Fibroblast of skin of back (primary cell): ENCODE measurements at regions not wholly inside any gene's neighbourhood (a gene's known extent, or its start where the extent isn't known, plus 50 kb on each side); places are given as distances from the start of the nearest gene placed in this dataset.

Experiments used
- DNase-seq: peaks from one replicate; pipeline ENCODE4 v3.0.0-alpha.2; 2013

- DNase-seq, result peak; percentile 93
These were observed 160.6 kb upstream of the SYT1 start for GRCh38 chr12:78703820-78704525.

GRCh38 chr12:78711954-78712353 lies 152.6 kb upstream of the SYT1 start:
- DNase-seq, result no peak

GRCh38 chr12:78712834-78713481 lies 151.6 kb upstream of the SYT1 start:
- DNase-seq, result no peak

- no peak for DNase-seq
These were observed 144.9 kb upstream of the SYT1 start for GRCh38 chr12:78719721-78720120.

GRCh38 chr12:78721906-78722305 lies 142.7 kb upstream of the SYT1 start:
- no peak for DNase-seq

- no peak for DNase-seq
These were observed 139.5 kb upstream of the SYT1 start for GRCh38 chr12:78725033-78725432.

GRCh38 chr12:78725951-78726580 lies 138.5 kb upstream of the SYT1 start:
- DNase-seq, result no peak

- no peak for DNase-seq
These were observed 137.7 kb upstream of the SYT1 start for GRCh38 chr12:78726854-78727253.

- DNase-seq, result no peak
These were observed 132.1 kb upstream of the SYT1 start for GRCh38 chr12:78732481-78732880.

GRCh38 chr12:78739653-78740052 lies 124.9 kb upstream of the SYT1 start:
- no peak for DNase-seq

GRCh38 chr12:78746001-78746400 lies 118.6 kb upstream of the SYT1 start:
- DNase-seq, result no peak

GRCh38 chr12:78753058-78753457 lies 111.5 kb upstream of the SYT1 start:
- DNase-seq, result no peak

GRCh38 chr12:78756936-78757335 lies 107.6 kb upstream of the SYT1 start:
- DNase-seq, result no peak

GRCh38 chr12:78759367-78759766 lies 105.2 kb upstream of the SYT1 start:
- DNase-seq, result peak; percentile 38

- DNase-seq, result no peak
These were observed 103.7 kb upstream of the SYT1 start for GRCh38 chr12:78760906-78761305.

GRCh38 chr12:78764913-78765312 lies 99.7 kb upstream of the SYT1 start:
- DNase-seq, result no peak

GRCh38 chr12:78767264-78767981 lies 97.2 kb upstream of the SYT1 start:
- no peak for DNase-seq

- no peak for DNase-seq
These were observed 86.2 kb upstream of the SYT1 start for GRCh38 chr12:78778339-78778738.

GRCh38 chr12:78787576-78787975 lies 77.0 kb upstream of the SYT1 start:
- DNase-seq, result no peak

- DNase-seq, result no peak
These were observed 74.4 kb upstream of the SYT1 start for GRCh38 chr12:78790148-78790547.

GRCh38 chr12:78792052-78792698 lies 72.4 kb upstream of the SYT1 start:
- DNase-seq, result no peak

- DNase-seq, result no peak
These were observed 71.1 kb upstream of the SYT1 start for GRCh38 chr12:78793491-78793890.

- no peak for DNase-seq
These were observed 70.6 kb upstream of the SYT1 start for GRCh38 chr12:78793982-78794381.
